HG03565 (cell line): ENCODE measurements at regions not wholly inside any gene's neighbourhood (a gene's known extent, or its start where the extent isn't known, plus 50 kb on each side); places are given as distances from the start of the nearest gene placed in this dataset.
"Not testable (repeated sequence)": the region's sequence is repeated elsewhere in the genome, so short reads cannot be mapped to it uniquely, and the experiment has no call there.

Experiments used
- ATAC-seq: cut with Tn5 transposase; IDR thresholded peaks from one replicate; pipeline ENCODE4 v1.9.1; 2021; ENCODE audit warnings: mild to moderate bottlenecking, moderate library complexity; ENCODE audit not compliant: unreplicated experiment

DNA sequence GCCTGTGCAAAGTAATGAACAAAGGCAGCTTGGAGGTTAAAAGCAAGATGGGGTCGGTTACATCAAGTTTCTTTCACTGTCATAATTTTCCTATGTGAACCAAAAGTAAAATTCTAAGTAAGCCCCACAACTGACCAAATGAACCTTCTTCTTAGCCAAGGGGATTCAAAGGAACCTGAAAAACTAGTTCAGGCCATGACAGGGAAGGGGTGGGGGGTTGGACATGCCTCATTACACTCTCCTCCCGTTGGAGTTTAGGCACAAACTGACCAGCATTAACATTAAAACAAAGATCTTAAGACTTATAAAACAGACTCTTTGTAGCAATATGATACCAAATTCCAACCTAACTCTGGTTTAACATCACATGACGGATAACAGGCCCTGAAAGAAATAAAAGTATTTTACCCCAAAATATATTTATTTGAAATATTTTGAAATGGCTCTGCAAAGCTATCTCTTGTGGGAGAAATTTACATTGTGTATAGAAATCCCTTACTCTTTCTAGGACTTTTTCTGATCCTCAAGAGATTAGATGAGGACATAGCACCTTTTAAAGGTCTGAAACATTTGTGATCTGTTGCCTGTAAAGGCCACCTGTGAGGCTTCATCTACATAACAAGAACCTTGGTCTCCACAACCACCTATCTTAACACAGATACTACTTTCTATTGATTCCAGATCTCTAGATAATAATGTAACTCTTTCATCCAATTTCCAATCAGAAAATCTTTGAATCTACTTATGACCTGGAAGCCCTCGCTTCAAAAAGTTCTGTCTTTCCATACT, 1829.0 kb upstream of the MIR17HG start:
- no peak for ATAC-seq

DNA sequence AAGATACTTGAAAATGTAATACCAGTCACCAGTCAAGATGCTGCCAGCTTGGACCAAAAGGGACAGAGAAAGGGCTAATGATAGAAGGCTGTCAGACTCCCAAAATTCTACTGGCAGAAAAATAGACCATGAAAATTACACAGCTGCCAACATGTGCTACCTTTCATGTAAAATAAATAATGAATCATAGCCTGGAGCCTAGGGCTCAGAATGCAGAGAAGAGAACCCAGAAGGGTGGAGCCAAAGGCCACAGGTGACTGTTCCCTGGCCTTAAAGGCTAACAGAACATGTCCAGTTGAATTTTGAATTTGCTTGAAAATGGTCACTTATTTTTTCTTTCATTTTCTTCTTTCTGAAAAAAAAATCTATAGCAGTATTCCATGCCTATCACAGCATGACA, 1827.0 kb upstream of the MIR17HG start:
- no peak for ATAC-seq

- ATAC-seq = not testable (repeated sequence)
Observed at GRCh38 chr13:89521672-89522071, 1825.8 kb upstream of the MIR17HG start.

- no peak for ATAC-seq
Observed at GRCh38 chr13:89541091-89542030, 1806.1 kb upstream of the MIR17HG start.

GRCh38 chr13:89550938-89551337, 1796.5 kb upstream of the MIR17HG start:
- no peak for ATAC-seq

GRCh38 chr13:89554801-89555200, 1792.7 kb upstream of the MIR17HG start:
- ATAC-seq = no peak

GRCh38 chr13:89565476-89566100, 1781.9 kb upstream of the MIR17HG start:
- no peak for ATAC-seq

GRCh38 chr13:89567025-89567424, 1780.5 kb upstream of the MIR17HG start:
- no peak for ATAC-seq

- ATAC-seq = no peak
Observed at GRCh38 chr13:89568276-89568675, 1779.2 kb upstream of the MIR17HG start.

DNA sequence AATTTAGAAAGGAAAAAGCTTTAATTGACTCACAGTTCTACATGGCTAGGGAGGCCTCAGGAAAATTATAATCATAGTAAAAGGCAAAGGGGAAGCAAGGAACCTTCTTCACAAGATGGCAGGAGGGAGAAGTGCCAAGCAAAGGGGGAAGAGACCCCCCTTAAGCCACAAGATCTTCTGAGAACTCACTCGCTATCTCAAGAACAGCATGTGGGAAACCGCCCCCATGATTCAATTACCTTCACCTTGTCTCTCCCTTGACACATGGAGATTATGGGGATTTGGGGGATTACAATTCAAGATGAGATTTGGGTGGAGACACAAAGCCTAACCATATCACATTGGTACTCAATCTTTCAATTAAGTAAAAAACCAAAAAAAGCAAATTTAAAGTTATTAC, 1778.7 kb upstream of the MIR17HG start:
- ATAC-seq = no peak

- no peak for ATAC-seq
Observed at GRCh38 chr13:89571676-89572075, 1775.8 kb upstream of the MIR17HG start.

DNA sequence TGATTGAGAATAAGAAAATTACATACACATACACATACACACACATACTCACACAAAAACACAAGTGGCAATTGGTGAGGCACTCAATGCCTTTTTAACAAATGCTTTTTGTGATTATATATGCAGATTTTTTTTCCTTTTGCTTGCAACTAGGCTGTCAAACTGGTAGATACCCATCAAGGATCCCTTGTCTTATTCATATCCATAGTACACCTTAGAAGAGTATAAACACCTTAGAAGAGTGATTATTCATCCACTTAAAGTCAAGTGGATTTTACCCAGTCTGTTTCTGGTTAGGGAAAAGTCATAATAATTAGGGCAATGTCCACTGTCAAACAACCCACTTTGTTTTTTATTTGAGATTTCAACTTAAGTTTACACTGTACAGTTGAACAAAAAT, 1773.4 kb upstream of the MIR17HG start:
- no peak for ATAC-seq

- ATAC-seq = no peak
Observed at GRCh38 chr13:89577301-89577700, 1770.2 kb upstream of the MIR17HG start.

DNA sequence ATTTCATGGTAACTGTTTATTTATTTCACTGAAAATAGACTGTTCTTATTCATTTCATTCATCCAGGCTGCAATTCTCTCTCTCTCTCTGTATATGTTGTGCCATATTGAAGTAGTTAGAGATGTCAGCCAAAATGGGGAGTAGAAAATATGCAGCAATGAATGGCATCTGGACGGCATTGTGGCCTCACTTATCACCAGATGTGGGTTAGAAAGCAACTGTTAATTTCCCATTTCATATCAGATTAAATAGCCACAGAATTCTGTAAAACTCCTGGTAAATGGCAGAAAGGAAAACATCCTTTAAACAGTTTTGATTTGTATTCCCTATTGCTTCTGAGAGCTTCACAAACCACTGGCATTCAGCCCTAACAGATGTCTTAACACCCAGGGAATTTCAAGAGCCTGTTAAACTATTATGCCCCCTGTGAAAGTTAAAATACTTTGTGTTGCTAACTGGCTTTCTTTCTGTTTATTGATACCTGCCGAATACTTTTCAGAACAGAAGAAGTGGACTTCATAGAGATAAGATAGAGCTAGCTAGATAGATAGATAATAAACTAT, 1763.3 kb upstream of the MIR17HG start:
- no peak for ATAC-seq

- no peak for ATAC-seq
Observed at GRCh38 chr13:89602655-89603054, 1744.8 kb upstream of the MIR17HG start.

DNA sequence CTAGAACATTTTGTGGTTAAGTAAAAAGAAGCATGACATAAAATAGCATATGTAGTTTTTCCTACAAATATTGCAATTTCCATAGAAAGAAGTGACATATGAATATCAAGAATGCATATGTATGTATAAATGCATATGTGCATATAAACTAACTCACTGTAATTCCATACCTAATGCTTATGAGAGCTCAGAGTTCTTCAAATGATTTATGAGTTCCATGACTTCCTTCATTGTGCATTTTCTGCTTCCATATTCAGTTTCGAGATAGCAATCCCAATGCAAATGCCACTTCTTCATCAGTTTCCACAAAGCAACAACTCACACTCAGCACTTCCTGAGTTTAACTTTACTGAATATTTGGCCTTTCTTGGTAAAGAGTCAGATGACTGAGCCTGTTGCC, 1744.3 kb upstream of the MIR17HG start:
- ATAC-seq = no peak

- ATAC-seq = no peak
Observed at GRCh38 chr13:89609318-89609717, 1738.2 kb upstream of the MIR17HG start.

- ATAC-seq = no peak
Observed at GRCh38 chr13:89610331-89610730, 1737.2 kb upstream of the MIR17HG start.

DNA sequence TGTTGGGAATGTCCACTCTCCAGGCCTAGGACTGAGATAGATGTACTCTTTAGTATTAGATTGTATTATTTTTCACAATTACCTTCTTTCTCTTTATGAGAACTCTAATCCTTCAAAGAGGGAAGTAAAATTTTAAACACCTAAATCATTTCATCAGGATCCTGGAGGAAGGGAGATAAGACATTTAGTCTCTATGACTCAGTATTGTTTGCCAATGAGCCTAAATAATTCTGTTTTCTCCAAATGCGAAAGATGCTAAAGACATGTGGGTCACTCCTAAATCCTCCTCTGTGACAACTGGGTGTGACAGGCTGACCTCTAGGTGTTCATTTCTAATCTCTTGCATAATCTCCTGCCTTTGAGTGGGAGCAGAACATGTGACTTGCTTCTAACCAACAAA, 1736.6 kb upstream of the MIR17HG start:
- ATAC-seq = no peak

DNA sequence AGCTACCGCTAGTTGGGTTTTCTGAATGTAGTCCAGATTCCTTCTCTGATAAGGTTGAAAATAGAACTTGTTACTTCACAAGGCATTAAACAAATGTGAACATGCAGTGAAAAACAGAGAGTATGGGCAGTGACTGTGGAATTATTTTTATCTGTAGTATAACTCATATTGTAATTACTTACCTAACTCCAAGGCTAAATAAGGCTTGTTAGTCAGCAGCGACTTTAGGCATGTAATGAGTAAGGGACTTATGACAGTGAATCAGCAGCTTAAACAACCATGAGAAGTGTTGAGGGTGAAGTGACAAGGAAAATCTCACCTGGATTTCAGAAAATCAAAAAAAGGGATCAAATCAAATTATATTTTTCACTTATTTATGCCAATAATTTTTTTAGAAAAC, 1719.5 kb upstream of the MIR17HG start:
- ATAC-seq = no peak

GRCh38 chr13:89628567-89628966, 1718.9 kb upstream of the MIR17HG start:
- no peak for ATAC-seq
